GM10248 (cell line): ENCODE measurements at regions not wholly inside any gene's neighbourhood (a gene's known extent, or its start where the extent isn't known, plus 50 kb on each side); places are given as distances from the start of the nearest gene placed in this dataset.
"Not testable (repeated sequence)": the region's sequence is repeated elsewhere in the genome, so short reads cannot be mapped to it uniquely, and the experiment has no call there.

Experiments used
- CTCF ChIA-PET: fragments of 300-600 bp; sonication (Branson Sonifier 250); formaldehyde crosslinking; extraction: SDS; loops from one replicate; lab custom pipeline; 2021; ENCODE audit warnings: antibody characterized with exemption; lab: Yijun Ruan, JAX
- POLR2A ChIA-PET: fragments of 350-650 bp; sonication (Branson Sonifier 250); formaldehyde crosslinking; extraction: SDS; loops from one replicate; lab custom pipeline; 2020; ENCODE audit warnings: antibody characterized with exemption; lab: Yijun Ruan, JAX
- DNase-seq: peaks from one replicate; pipeline ENCODE4 v3.0.0; 2012; ENCODE audit errors: extremely low spot score
- CTCF ChIP-seq: IDR thresholded peaks from 2 replicates; pipeline ENCODE4 v1.5.1; 2012; ENCODE audit warnings: mild to moderate bottlenecking, low read depth; ENCODE audit errors: extremely low read depth, missing control alignments, control extremely low read depth

DNA sequence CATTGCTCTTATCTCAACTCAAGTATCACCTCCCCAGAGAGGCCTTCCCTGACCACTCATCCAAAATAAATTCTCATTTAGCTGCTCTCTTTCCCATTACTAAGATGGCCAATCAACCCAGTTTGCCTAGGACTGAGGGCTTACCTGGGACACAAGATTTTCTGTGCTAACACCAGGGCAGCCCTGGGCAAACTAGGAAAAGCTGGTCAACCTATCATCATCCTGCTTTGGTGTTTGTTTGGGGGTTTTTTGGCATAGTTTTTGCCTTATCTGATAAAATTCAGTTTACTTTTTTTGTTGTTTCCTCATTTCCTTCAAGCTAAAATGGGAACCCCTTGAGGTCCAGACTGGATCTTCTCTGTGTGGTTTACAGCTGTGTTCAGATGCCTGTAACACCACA is 131.4 kb upstream of the NR2F2 start:
- POLR2A ChIA-PET, result no interaction called here
- CTCF ChIA-PET, result interaction anchor here (1.7 kb wide), 1 partner anchor 13 kb away, joined by 3 read pairs; no protein-coding TSS in a partner anchor
- TF ChIP-seq CTCF, result no peak
- no peak for DNase-seq

DNA sequence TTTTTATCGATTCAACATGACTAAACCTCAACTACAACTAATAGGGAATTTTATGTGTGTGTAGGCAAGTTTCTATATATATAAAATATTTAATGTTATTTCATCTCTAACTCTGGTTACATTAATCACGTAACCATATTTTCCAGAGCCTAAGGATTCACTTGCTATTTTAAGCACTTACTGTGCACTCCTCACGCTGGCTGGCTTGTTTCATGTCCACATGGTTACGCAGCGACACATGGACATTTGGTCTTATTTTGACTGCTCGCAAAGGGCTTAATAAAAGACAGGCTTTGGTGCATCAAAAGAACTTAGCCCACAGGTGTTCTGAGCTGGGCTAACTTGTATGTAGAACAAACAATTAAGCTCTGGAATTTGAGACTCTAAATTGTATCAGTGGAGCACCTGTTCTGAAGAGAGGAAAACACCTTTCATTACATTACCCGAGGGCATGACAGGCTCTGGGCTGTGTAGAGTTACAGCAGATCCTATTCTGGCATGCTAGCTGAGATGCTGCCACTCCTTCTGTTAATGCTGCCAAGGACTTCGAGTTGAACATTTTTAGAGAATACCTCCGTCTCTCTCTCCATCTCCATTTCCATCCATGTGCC is 130.0 kb upstream of the NR2F2 start:
- no peak for TF ChIP-seq CTCF
- ChIA-PET CTCF (interaction anchor here (1.6 kb wide), 1 partner anchor 11 kb away, joined by 3 read pairs; no protein-coding TSS in a partner anchor), POLR2A (no interaction called here)
- DNase-seq, result no peak

DNA sequence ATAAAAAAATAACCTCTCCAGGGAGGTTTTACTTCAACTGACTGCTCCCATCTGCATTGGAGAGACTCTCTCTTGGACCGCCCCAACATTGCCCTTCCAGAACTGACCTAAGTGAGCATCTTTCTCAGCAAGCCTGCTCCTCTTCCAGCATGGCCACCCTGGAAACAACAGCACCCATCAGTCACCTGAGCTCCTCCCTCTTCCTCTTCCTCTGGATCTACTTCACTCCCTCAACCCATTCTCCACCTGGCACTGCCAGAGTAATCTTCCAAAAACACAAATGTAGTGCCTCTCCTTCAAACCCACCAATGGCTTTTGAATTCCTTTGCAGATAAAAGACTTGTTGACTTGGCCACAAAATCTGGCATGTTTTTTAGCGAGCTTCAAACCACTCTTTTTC is 128.8 kb upstream of the NR2F2 start:
- ChIA-PET POLR2A (no interaction called here), CTCF (no interaction called here)
- DNase-seq, result no peak
- TF ChIP-seq CTCF, result no peak

- CTCF ChIA-PET, POLR2A ChIA-PET, DNase-seq: not testable (repeated sequence)
Observed at GRCh38 chr15:96205588-96205987, 124.9 kb upstream of the NR2F2 start.

DNA sequence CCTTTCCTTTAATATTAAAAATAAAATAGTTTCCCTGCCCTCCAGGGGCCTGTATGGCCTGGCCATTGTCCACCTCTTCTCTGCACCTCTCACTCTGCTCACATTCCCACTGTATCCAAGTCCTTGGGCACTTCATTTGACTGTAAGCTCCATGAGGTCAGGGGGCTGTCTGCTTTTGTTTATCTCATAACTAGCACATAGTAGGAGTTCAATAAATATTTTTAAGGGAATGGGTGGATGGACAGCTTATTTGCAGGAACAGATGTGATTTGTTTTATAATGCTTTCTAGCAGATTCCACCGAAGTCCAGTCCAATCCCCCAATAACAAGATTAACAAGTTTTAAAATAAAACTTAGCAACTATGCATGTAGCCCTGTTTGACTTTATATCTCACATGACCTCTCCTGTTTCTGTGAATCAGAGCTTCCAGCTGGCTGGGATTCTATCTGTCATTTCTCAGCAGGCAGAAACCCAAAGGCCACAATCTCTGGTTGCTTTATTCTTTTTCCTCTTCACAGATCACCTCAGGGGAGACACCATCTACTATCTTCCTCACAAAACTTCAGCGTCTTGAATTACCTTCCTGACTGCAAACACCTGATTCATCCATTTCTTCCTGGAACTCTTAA is 123.0 kb upstream of the NR2F2 start:
- no peak for DNase-seq
- CTCF ChIA-PET, result no interaction called here
- TF ChIP-seq CTCF, result no peak
- POLR2A ChIA-PET, result no interaction called here

DNA sequence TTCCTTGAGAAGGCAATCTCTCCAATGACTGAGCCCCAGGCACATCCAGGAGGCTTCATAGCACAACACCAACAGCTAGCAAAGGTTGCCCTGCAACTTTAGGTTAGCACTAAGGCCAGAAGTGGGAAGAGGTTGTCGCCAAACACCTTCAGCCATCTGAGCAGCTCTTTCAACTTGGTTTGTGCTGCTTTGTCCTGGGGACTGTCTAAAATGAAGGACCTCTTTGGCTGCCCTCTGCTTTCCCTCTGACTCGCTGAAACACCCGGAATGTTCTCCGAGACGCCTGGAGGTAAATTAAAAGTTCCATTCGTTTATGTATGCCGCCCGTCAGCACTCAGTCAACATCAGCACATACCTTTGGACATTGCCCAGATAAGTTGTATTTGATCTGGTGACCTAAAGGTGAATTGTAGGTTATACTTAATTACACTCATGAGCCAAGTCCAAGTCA is 121.2 kb upstream of the NR2F2 start:
- ChIA-PET CTCF (no interaction called here), POLR2A (no interaction called here)
- TF ChIP-seq CTCF, result no peak
- DNase-seq, result no peak

GRCh38 chr15:96213045-96213444 is 117.5 kb upstream of the NR2F2 start:
- no peak for DNase-seq
- no peak for TF ChIP-seq CTCF
- POLR2A ChIA-PET, result no interaction called here
- CTCF ChIA-PET, result interaction anchor here (0.6 to 1.4 kb wide), 3 partner anchors 10 to 15 kb away, joined by 3 read pairs; no protein-coding TSS in a partner anchor
